H9 (cell line): ENCODE measurements at regions not wholly inside any gene's neighbourhood (a gene's known extent, or its start where the extent isn't known, plus 50 kb on each side); places are given as distances from the start of the nearest gene placed in this dataset.

Experiments used
- DNase-seq: peaks from one replicate; pipeline ENCODE4 v3.0.0-alpha.2; 2017
- H2AFZ ChIP-seq: one replicate; pipeline ENCODE4 v1.6.1; 2013; ENCODE audit warnings: mild to moderate bottlenecking, low read length, control low read depth, moderate library complexity
- H2AK5ac ChIP-seq: 2 replicates; pipeline ENCODE4 v1.6.1; 2013; ENCODE audit warnings: low read length, control low read depth, mixed read lengths; ENCODE audit not compliant: insufficient read length
- H2BK120ac ChIP-seq: one replicate; pipeline ENCODE4 v1.6.1; 2013; ENCODE audit warnings: low read depth, mild to moderate bottlenecking, low read length, control low read depth, inconsistent platforms; ENCODE audit not compliant: poor library complexity, severe bottlenecking
- H2BK12ac ChIP-seq: 2 replicates; pipeline ENCODE4 v1.6.1; 2013; ENCODE audit warnings: low read length, control low read depth, mixed read lengths, low read depth; ENCODE audit not compliant: insufficient read length
- H2BK15ac ChIP-seq: 2 replicates; pipeline ENCODE4 v1.6.1; 2013; ENCODE audit warnings: low read depth, low read length, control low read depth
- H2BK20ac ChIP-seq: one replicate; pipeline ENCODE4 v1.6.1; 2013; ENCODE audit warnings: low read depth, mild to moderate bottlenecking, low read length, control low read depth, inconsistent platforms; ENCODE audit not compliant: poor library complexity, severe bottlenecking
- H2BK5ac ChIP-seq: 2 replicates; pipeline ENCODE4 v1.6.1; 2013; ENCODE audit warnings: low read length, control low read depth, mixed read lengths; ENCODE audit not compliant: insufficient read length
- H3K14ac ChIP-seq: 2 replicates; pipeline ENCODE4 v1.6.1; 2013; ENCODE audit warnings: low read length, control low read depth; ENCODE audit not compliant: insufficient read depth
- H3K18ac ChIP-seq: 2 replicates; pipeline ENCODE4 v1.6.1; 2013; ENCODE audit warnings: low read depth, mild to moderate bottlenecking, mixed read lengths, low read length, control low read depth; ENCODE audit not compliant: insufficient read length
- H3K23ac ChIP-seq: 2 replicates; pipeline ENCODE4 v1.6.1; 2013; ENCODE audit warnings: low read length, control low read depth, mixed read lengths, low read depth; ENCODE audit not compliant: insufficient read length
- H3K23me2 ChIP-seq: 2 replicates; pipeline ENCODE4 v1.6.1; 2013; ENCODE audit warnings: low read depth, mild to moderate bottlenecking, mixed read lengths, low read length, control low read depth; ENCODE audit not compliant: insufficient read length, poor library complexity, severe bottlenecking
- H3K27ac ChIP-seq: 2 replicates; pipeline ENCODE4 v1.5.1; 2013; ENCODE audit warnings: low read length, control low read depth, mixed read lengths, low read depth; ENCODE audit not compliant: insufficient read length
- H3K27me3 ChIP-seq: 2 replicates; pipeline ENCODE4 v1.6.1; 2013; ENCODE audit warnings: low read length, control low read depth, inconsistent platforms; ENCODE audit not compliant: insufficient read depth
- H3K4ac ChIP-seq: 2 replicates; pipeline ENCODE4 v1.6.1; 2013; ENCODE audit warnings: low read depth, mild to moderate bottlenecking, control low read depth, inconsistent platforms, low read length, moderate library complexity
- H3K4me1 ChIP-seq: 2 replicates; pipeline ENCODE4 v1.6.1; 2013; ENCODE audit warnings: low read length, control low read depth, inconsistent platforms; ENCODE audit not compliant: insufficient read depth
- H3K4me2 ChIP-seq: 2 replicates; pipeline ENCODE4 v1.6.1; 2013; ENCODE audit warnings: low read length, control low read depth, mixed read lengths; ENCODE audit not compliant: insufficient read length, insufficient read depth
- H3K56ac ChIP-seq: 2 replicates; pipeline ENCODE4 v1.6.1; 2013; ENCODE audit warnings: low read depth, mild to moderate bottlenecking, mixed read lengths, low read length, control low read depth; ENCODE audit not compliant: insufficient read length
- H3K79me1 ChIP-seq: 2 replicates; pipeline ENCODE4 v1.6.1; 2013; ENCODE audit warnings: low read depth, mild to moderate bottlenecking, moderate library complexity, low read length, control low read depth, inconsistent platforms; ENCODE audit not compliant: insufficient read depth, poor library complexity, severe bottlenecking
- H3K79me2 ChIP-seq: 2 replicates; pipeline ENCODE4 v1.6.1; 2013; ENCODE audit warnings: low read length, control low read depth, inconsistent platforms; ENCODE audit not compliant: insufficient read depth
- H3K9ac ChIP-seq: 2 replicates; pipeline ENCODE4 v1.6.1; 2013; ENCODE audit warnings: low read length, control low read depth, mixed read lengths; ENCODE audit not compliant: insufficient read length; ENCODE audit errors: extremely low read depth
- H3K9me3 ChIP-seq: one replicate; pipeline ENCODE4 v1.6.1; 2013; ENCODE audit warnings: low read depth, low read length, inconsistent platforms; ENCODE audit not compliant: control insufficient read depth
- H3T11ph ChIP-seq: one replicate; pipeline ENCODE4 v1.6.1; 2013; ENCODE audit warnings: mild to moderate bottlenecking, low read length, control low read depth, inconsistent platforms
- H4K20me1 ChIP-seq: one replicate; pipeline ENCODE4 v1.6.1; 2013; ENCODE audit not compliant: control insufficient read depth, insufficient read length, insufficient read depth
- H4K5ac ChIP-seq: 2 replicates; pipeline ENCODE4 v1.6.1; 2013; ENCODE audit warnings: low read depth, mild to moderate bottlenecking, mixed read lengths, low read length, control low read depth; ENCODE audit not compliant: insufficient read length
- H4K8ac ChIP-seq: replicated peaks from 2 replicates; pipeline ENCODE4 v1.6.1; 2013; ENCODE audit warnings: low read length, control low read depth, mixed read lengths, low read depth; ENCODE audit not compliant: insufficient read length
- H4K91ac ChIP-seq: 2 replicates; pipeline ENCODE4 v1.6.1; 2013; ENCODE audit warnings: low read depth, mild to moderate bottlenecking, moderate library complexity, mixed read lengths, low read length, control low read depth; ENCODE audit not compliant: insufficient read length
- H3K27ac Mint-ChIP-seq, 3 experiments: 2 replicates in 2 of 3; 3 replicates in 1 of 3; pipeline ENCODE4 v1.8.0; 2020 to 2021; ENCODE audit warnings: mixed read lengths in 3 of 3, mild to moderate bottlenecking in 1 of 3, moderate library complexity in 1 of 3
- H3K27me3 Mint-ChIP-seq: 2 replicates; pipeline ENCODE4 v1.8.0; 2021; ENCODE audit warnings: low read depth, mild to moderate bottlenecking, moderate library complexity, mixed read lengths
- H3K36me3 Mint-ChIP-seq, 3 experiments: 2 replicates in 2 of 3; 3 replicates in 1 of 3; pipeline ENCODE4 v1.8.0; 2020 to 2021; ENCODE audit warnings: low read depth in 3 of 3, mixed read lengths in 3 of 3; ENCODE audit not compliant: insufficient read depth in 1 of 3
- H3K4me1 Mint-ChIP-seq, 2 experiments: 2 replicates each; pipeline ENCODE4 v1.8.0; 2020; ENCODE audit warnings: mixed read lengths in 2 of 2
- H3K4me3 Mint-ChIP-seq, 2 experiments: 2 replicates in 1 of 2; 3 replicates in 1 of 2; pipeline ENCODE4 v1.8.0; 2020 to 2021; ENCODE audit warnings: mild to moderate bottlenecking in 2 of 2, mixed read lengths in 2 of 2, moderate library complexity in 1 of 2
- H3K9me3 Mint-ChIP-seq, 2 experiments: 2 replicates in 1 of 2; 3 replicates in 1 of 2; pipeline ENCODE4 v1.8.0; 2020; ENCODE audit warnings: mild to moderate bottlenecking in 2 of 2, mixed read lengths in 2 of 2, moderate library complexity in 1 of 2
- WGBS: extraction: QIAGEN DNeasy Blood & Tissue Kit; methylation state at CpG from one replicate; pipeline ENCODE4 v1.1.7; 2013; ENCODE audit warnings: missing lambda C conversion rate, low lambda C conversion rate, mixed read lengths; ENCODE audit not compliant: insufficient read length; ENCODE audit errors: extremely low coverage; 5-methylcytosine and 5-hydroxymethylcytosine counted together
- TF ChIP-seq, protein P1 (sequence below): fragments of 200-600 bp; sonication (generic); conservative IDR thresholded peaks from 3 replicates; pipeline ENCODE4 v1.8.0; 2021; ENCODE audit warnings: antibody characterized with exemption, mild to moderate bottlenecking

DNA sequence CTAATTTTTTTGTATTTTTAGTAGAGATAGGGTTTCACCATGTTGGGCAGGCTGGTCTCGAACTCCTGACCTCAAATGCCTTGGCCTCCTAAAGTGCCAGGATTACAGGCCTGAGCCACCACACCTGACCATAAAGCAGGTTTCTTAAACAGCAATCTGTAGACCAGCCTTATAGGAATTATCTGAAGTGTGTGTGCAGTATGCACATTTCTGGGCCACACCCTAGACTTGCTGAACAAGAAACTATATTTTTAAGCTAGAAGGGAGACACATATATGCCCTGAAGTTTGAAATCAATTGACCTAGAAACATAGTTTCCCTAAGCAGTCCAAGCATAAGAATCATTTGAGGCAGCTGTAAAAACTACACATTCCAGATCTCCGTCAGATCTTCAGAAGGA is 805.7 kb downstream of the TUSC7 start:
- Histone ChIP-seq H4K20me1 (no peaks in the 10 kb centered on the region), H3K9me3 (no peaks in the 10 kb centered on the region), H2AK5ac (no peak overlapping the region), H2BK120ac (no peak overlapping the region), H3K27me3 (no peaks in the 10 kb centered on the region), H3K79me2 (no peaks in the 10 kb centered on the region), H3T11ph (no peak overlapping the region), H2BK5ac (no peak overlapping the region), H3K27ac (no peak overlapping the region), H3K4me1 (no peaks in the 10 kb centered on the region), H3K18ac (no peak overlapping the region), H3K14ac (no peak overlapping the region), H3K23ac (no peak overlapping the region), H3K56ac (no peak overlapping the region), H3K79me1 (no peaks in the 10 kb centered on the region), H3K4me2 (no peak overlapping the region), H4K91ac (no peak overlapping the region), H4K8ac (no peak overlapping the region), H3K9ac (no peak overlapping the region), H2AFZ (no peak overlapping the region), H4K5ac (no peak overlapping the region), H2BK15ac (no peak overlapping the region), H2BK12ac (no peak overlapping the region), H3K23me2 (no peaks in the 10 kb centered on the region), H3K4ac (no peak overlapping the region), H2BK20ac (no peak overlapping the region)
- no peaks in the 10 kb centered on the region for H3K27me3 Mint-ChIP-seq
- no CpG with 5 or more reads among the region's 2 CpGs for WGBS
- H3K36me3 Mint-ChIP-seq, result no peaks in the 10 kb centered on the region
- H3K4me1 Mint-ChIP-seq, result peaks cover 8 to 9% of the 10 kb centered on the region in 2 experiments
- TF ChIP-seq, protein P1, sequence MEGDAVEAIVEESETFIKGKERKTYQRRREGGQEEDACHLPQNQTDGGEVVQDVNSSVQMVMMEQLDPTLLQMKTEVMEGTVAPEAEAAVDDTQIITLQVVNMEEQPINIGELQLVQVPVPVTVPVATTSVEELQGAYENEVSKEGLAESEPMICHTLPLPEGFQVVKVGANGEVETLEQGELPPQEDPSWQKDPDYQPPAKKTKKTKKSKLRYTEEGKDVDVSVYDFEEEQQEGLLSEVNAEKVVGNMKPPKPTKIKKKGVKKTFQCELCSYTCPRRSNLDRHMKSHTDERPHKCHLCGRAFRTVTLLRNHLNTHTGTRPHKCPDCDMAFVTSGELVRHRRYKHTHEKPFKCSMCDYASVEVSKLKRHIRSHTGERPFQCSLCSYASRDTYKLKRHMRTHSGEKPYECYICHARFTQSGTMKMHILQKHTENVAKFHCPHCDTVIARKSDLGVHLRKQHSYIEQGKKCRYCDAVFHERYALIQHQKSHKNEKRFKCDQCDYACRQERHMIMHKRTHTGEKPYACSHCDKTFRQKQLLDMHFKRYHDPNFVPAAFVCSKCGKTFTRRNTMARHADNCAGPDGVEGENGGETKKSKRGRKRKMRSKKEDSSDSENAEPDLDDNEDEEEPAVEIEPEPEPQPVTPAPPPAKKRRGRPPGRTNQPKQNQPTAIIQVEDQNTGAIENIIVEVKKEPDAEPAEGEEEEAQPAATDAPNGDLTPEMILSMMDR, result no peak
- H3K4me3 Mint-ChIP-seq, result no peak overlapping the region
- no peaks in the 10 kb centered on the region for H3K9me3 Mint-ChIP-seq
- no peak overlapping the region for H3K27ac Mint-ChIP-seq
- no peak for DNase-seq
